ENCODE measurements at regions not wholly inside any gene's neighbourhood (a gene's known extent, or its start where the extent isn't known, plus 50 kb on each side); places are given as distances from the start of the nearest gene placed in this dataset.

GRCh38 chr4:155085843-155086530 lies 122.4 kb upstream of the NPY2R start:
- no peak for DNase-seq

- DNase-seq, result no peak
These were observed 114.1 kb upstream of the NPY2R start for GRCh38 chr4:155094201-155094820.

- no peak for DNase-seq
These were observed 109.2 kb upstream of the NPY2R start for GRCh38 chr4:155099231-155099630.

- no peak for DNase-seq
These were observed 101.8 kb upstream of the NPY2R start for GRCh38 chr4:155106629-155107028.

GRCh38 chr4:155107059-155107458 lies 101.4 kb upstream of the NPY2R start:
- no peak for DNase-seq

GRCh38 chr4:155114790-155115189 lies 93.6 kb upstream of the NPY2R start:
- DNase-seq, result no peak

- DNase-seq, result no peak
These were observed 89.4 kb upstream of the NPY2R start for GRCh38 chr4:155119006-155119405.

- no peak for DNase-seq
These were observed 87.9 kb upstream of the NPY2R start for GRCh38 chr4:155120536-155120935.

GRCh38 chr4:155122382-155122781 lies 86.1 kb upstream of the NPY2R start:
- no peak for DNase-seq

- no peak for DNase-seq
These were observed 74.3 kb upstream of the NPY2R start for GRCh38 chr4:155134136-155134535.

- no peak for DNase-seq
These were observed 67.5 kb upstream of the NPY2R start for GRCh38 chr4:155140889-155141288.

- DNase-seq, result no peak
These were observed 64.9 kb upstream of the NPY2R start for GRCh38 chr4:155143512-155143911.

Measured in anterior cingulate cortex (tissue), 58 donors.